ENCODE measurements at regions not wholly inside any gene's neighbourhood (a gene's known extent, or its start where the extent isn't known, plus 50 kb on each side); places are given as distances from the start of the nearest gene placed in this dataset.

- peak in 1 of 12 donors; percentile 17 for TF ChIP-seq CTCF (IDR thresholded peaks at IDR 0.05)
- TF ChIP-seq POLR2A (IDR thresholded peaks at IDR 0.05) = no peak
These were observed 762.2 kb upstream of the ALCAM start for GRCh38 chr3:104604326-104605010.
